Neural cell (in vitro differentiated cells): ENCODE measurements at regions not wholly inside any gene's neighbourhood (a gene's known extent, or its start where the extent isn't known, plus 50 kb on each side); places are given as distances from the start of the nearest gene placed in this dataset.
"Not testable (repeated sequence)": the region's sequence is repeated elsewhere in the genome, so short reads cannot be mapped to it uniquely, and the experiment has no call there.

Experiments
- H2AFZ ChIP-seq: fragments of 200-600, 300-800 bp; sonication (generic), shearing (Covaris generic); 2 replicates; pipeline ENCODE4 v1.6.0; 2014; ENCODE audit warnings: low read depth, mild to moderate bottlenecking, antibody characterized with exemption, low read length, moderate library complexity
- H3F3A ChIP-seq: fragments of 200-600 bp; shearing (Covaris generic); 2 replicates; pipeline ENCODE4 v1.6.1; 2016; ENCODE audit warnings: mild to moderate bottlenecking, moderate library complexity, mixed read lengths, antibody characterized with exemption, low read length; ENCODE audit not compliant: insufficient read depth, poor library complexity, severe bottlenecking
- H3K27ac ChIP-seq: fragments of 200-600, 300-800 bp; sonication (generic), shearing (Covaris generic); 2 replicates; pipeline ENCODE4 v1.5.1; 2014; ENCODE audit warnings: mild to moderate bottlenecking, low read length, moderate library complexity
- H3K27me3 ChIP-seq: fragments of 300-800, 200-600 bp; sonication (generic), shearing (Covaris generic); 2 replicates; pipeline ENCODE4 v1.6.0; 2014; ENCODE audit warnings: mild to moderate bottlenecking, low read depth, low read length, moderate library complexity; ENCODE audit not compliant: insufficient read depth
- H3K36me3 ChIP-seq: fragments of 300-800, 200-600 bp; sonication (generic), shearing (Covaris generic); 2 replicates; pipeline ENCODE4 v1.5.1; 2014; ENCODE audit warnings: mild to moderate bottlenecking, antibody characterized with exemption, low read length, moderate library complexity; ENCODE audit not compliant: insufficient read depth
- H3K4me2 ChIP-seq: fragments of 300-800, 200-600 bp; sonication (generic), shearing (Covaris generic); 2 replicates; pipeline ENCODE4 v1.6.0; 2014; ENCODE audit warnings: mild to moderate bottlenecking, low read length
- H3K4me3 ChIP-seq: fragments of 300-800, 200-600 bp; sonication (generic), shearing (Covaris generic); 2 replicates; pipeline ENCODE4 v1.5.1; 2014; ENCODE audit warnings: mild to moderate bottlenecking, low read length, moderate library complexity
- H3K79me2 ChIP-seq: fragments of 200-600 bp; shearing (Covaris generic); replicated peaks from 2 replicates; pipeline ENCODE4 v1.6.0; 2014; ENCODE audit warnings: mild to moderate bottlenecking, low read length, moderate library complexity; ENCODE audit not compliant: insufficient read depth
- H3K9ac ChIP-seq: fragments of 300-800, 200-600 bp; sonication (generic), shearing (Covaris generic); 2 replicates; pipeline ENCODE4 v1.6.1; 2016; ENCODE audit warnings: mild to moderate bottlenecking, low read length, mixed read lengths
- H3K9me2 ChIP-seq: fragments of 200-600 bp; shearing (Covaris generic); 2 replicates; pipeline ENCODE4 v1.6.1; 2016; ENCODE audit warnings: mild to moderate bottlenecking, low read length, mixed read lengths; ENCODE audit not compliant: insufficient read depth
- H3K9me3 ChIP-seq: fragments of 200-600, 300-800 bp; sonication (generic), shearing (Covaris generic); 2 replicates; pipeline ENCODE4 v1.6.1; 2016; ENCODE audit warnings: mild to moderate bottlenecking, mixed run types, low read length, moderate library complexity, mixed read lengths
- H4K20me1 ChIP-seq: fragments of 200-600 bp; shearing (Covaris generic); 2 replicates; pipeline ENCODE4 v1.6.1; 2016; ENCODE audit warnings: mild to moderate bottlenecking, mixed run types; ENCODE audit not compliant: insufficient read depth
- EP300 ChIP-seq: fragments of 450-650 bp; conservative IDR thresholded peaks from 2 replicates; pipeline ENCODE4 v1.6.1; 2014; ENCODE audit warnings: antibody characterized with exemption, mild to moderate bottlenecking, moderate library complexity; ENCODE audit not compliant: poor library complexity, severe bottlenecking
- EZH2 ChIP-seq: fragments of 200-600, 300-800 bp; shearing (Covaris generic), sonication (generic); IDR thresholded peaks from 2 replicates; pipeline ENCODE4 v1.6.1; 2014; ENCODE audit warnings: antibody characterized with exemption, low read length, borderline replicate concordance, mild to moderate bottlenecking; ENCODE audit not compliant: insufficient read depth, poor library complexity, severe bottlenecking
- MXI1 ChIP-seq: fragments of 450-650 bp; conservative IDR thresholded peaks from 2 replicates; pipeline ENCODE4 v1.6.1; 2014; ENCODE audit warnings: antibody characterized with exemption, mild to moderate bottlenecking; ENCODE audit not compliant: poor library complexity, severe bottlenecking
- POLR2AphosphoS5 ChIP-seq: IDR thresholded peaks from 2 replicates; pipeline ENCODE4 v1.6.1; 2012
- RAD21 ChIP-seq: fragments of 450-650 bp; conservative IDR thresholded peaks from 2 replicates; pipeline ENCODE4 v1.6.1; 2014; ENCODE audit warnings: antibody characterized with exemption, mild to moderate bottlenecking, moderate library complexity
- SMC3 ChIP-seq: fragments of 450-650 bp; conservative IDR thresholded peaks from 2 replicates; pipeline ENCODE4 v1.6.1; 2014; ENCODE audit warnings: antibody characterized with exemption, mild to moderate bottlenecking, moderate library complexity; ENCODE audit not compliant: poor library complexity
- TAF1 ChIP-seq: IDR thresholded peaks from 2 replicates; pipeline ENCODE4 v1.6.1; 2012; ENCODE audit warnings: low read depth
- TF ChIP-seq, protein P1 (sequence below): fragments of 450-650 bp; IDR thresholded peaks from 2 replicates; pipeline ENCODE4 v1.5.1; 2014; ENCODE audit warnings: antibody characterized with exemption, mild to moderate bottlenecking, moderate library complexity; ENCODE audit not compliant: poor library complexity, severe bottlenecking
- TF ChIP-seq, protein P2 (sequence below): IDR thresholded peaks from 2 replicates; pipeline ENCODE4 v1.6.1; 2012; ENCODE audit warnings: borderline replicate concordance

DNA sequence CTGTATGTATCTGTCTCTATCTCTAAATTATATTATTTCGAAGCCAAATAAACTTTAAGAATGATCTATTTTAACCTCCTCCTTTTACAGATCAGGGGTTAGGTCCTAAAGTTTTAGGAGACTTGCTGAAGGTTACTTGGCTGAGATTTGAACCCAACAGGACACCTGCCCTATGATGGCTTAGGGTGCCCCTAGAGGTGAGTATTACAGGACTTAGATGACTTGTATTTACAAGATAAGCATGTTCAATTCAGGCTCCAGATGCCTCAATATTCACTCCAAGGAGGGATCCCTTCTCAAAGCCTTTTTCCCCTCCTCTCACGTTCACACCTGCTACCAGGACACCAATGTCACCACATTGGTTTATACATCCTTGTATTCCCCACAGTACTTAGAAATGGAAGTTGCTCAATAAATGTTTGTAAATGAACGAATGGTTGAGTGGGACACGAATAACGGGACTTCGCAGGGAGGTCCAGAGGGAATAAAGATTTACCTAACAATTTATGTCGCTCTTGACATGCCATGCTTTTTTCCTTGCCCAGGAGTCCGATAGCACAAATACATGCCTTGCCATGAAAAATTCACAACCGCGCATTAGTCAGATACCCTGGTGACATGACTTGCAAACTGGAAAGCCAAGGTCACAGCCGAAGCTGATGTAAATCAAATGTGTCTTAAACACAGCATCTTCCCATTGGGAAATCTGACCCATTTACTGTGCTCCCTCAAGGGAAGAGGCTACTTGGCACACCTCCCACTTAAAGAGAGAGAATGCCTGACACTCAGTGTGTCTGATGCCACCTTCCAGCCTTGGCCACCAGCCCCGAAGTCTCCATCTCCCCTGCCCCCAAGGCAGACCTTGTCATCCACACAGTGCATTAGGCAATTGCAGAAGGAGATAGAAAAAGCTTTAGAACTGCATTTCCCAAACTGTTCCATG lies 872.2 kb upstream of the AUTS2 start:
- H3K79me2 ChIP-seq = no peaks in the 10 kb centered on the region
- H3K4me2 ChIP-seq = no peak overlapping the region
- TF ChIP-seq, protein P1, sequence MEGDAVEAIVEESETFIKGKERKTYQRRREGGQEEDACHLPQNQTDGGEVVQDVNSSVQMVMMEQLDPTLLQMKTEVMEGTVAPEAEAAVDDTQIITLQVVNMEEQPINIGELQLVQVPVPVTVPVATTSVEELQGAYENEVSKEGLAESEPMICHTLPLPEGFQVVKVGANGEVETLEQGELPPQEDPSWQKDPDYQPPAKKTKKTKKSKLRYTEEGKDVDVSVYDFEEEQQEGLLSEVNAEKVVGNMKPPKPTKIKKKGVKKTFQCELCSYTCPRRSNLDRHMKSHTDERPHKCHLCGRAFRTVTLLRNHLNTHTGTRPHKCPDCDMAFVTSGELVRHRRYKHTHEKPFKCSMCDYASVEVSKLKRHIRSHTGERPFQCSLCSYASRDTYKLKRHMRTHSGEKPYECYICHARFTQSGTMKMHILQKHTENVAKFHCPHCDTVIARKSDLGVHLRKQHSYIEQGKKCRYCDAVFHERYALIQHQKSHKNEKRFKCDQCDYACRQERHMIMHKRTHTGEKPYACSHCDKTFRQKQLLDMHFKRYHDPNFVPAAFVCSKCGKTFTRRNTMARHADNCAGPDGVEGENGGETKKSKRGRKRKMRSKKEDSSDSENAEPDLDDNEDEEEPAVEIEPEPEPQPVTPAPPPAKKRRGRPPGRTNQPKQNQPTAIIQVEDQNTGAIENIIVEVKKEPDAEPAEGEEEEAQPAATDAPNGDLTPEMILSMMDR = no peak
- TF ChIP-seq EZH2 (no peak), POLR2AphosphoS5 (no peak), EP300 (no peak), MXI1 (no peak), SMC3 (no peak), RAD21 (no peak), TAF1 (no peak)
- TF ChIP-seq, protein P2, sequence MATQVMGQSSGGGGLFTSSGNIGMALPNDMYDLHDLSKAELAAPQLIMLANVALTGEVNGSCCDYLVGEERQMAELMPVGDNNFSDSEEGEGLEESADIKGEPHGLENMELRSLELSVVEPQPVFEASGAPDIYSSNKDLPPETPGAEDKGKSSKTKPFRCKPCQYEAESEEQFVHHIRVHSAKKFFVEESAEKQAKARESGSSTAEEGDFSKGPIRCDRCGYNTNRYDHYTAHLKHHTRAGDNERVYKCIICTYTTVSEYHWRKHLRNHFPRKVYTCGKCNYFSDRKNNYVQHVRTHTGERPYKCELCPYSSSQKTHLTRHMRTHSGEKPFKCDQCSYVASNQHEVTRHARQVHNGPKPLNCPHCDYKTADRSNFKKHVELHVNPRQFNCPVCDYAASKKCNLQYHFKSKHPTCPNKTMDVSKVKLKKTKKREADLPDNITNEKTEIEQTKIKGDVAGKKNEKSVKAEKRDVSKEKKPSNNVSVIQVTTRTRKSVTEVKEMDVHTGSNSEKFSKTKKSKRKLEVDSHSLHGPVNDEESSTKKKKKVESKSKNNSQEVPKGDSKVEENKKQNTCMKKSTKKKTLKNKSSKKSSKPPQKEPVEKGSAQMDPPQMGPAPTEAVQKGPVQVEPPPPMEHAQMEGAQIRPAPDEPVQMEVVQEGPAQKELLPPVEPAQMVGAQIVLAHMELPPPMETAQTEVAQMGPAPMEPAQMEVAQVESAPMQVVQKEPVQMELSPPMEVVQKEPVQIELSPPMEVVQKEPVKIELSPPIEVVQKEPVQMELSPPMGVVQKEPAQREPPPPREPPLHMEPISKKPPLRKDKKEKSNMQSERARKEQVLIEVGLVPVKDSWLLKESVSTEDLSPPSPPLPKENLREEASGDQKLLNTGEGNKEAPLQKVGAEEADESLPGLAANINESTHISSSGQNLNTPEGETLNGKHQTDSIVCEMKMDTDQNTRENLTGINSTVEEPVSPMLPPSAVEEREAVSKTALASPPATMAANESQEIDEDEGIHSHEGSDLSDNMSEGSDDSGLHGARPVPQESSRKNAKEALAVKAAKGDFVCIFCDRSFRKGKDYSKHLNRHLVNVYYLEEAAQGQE = no peak
- H3K9me3 ChIP-seq = no peaks in the 10 kb centered on the region
- no peak overlapping the region for H3K4me3 ChIP-seq
- H3K27ac ChIP-seq = no peak overlapping the region
- H2AFZ ChIP-seq = no peak overlapping the region
- no peaks in the 10 kb centered on the region for H3K36me3 ChIP-seq
- no peaks in the 10 kb centered on the region for H3F3A ChIP-seq
- H4K20me1 ChIP-seq = no peaks in the 10 kb centered on the region
- H3K9ac ChIP-seq = no peak overlapping the region
- no peaks in the 10 kb centered on the region for H3K27me3 ChIP-seq
- no peaks in the 10 kb centered on the region for H3K9me2 ChIP-seq

DNA sequence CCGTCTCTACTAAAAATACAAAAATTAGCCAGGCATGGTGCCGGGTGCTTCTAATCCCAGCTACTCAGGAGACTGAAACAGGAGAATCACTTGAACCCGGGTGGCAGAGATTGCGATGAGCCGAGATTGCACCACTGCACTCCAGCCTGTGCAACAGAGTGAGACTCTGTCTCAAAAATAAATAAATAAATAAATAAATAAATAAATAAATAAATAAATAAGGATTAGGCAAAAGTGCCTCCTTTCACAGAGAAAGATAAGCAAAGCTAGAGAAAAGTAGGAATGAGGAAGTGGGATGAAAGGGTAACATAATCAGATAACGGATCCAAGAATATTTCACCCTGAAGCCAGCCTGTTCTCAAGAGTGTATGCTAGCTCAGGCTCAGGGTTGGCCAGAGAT lies 869.6 kb upstream of the AUTS2 start:
- not testable (repeated sequence) for H3K27ac ChIP-seq, H3K27me3 ChIP-seq, H3F3A ChIP-seq, H2AFZ ChIP-seq, H3K4me3 ChIP-seq, H3K9me3 ChIP-seq, H3K9ac ChIP-seq, H3K4me2 ChIP-seq, H3K9me2 ChIP-seq, H3K36me3 ChIP-seq, H3K79me2 ChIP-seq, H4K20me1 ChIP-seq
